ENCODE measurements at regions not wholly inside any gene's neighbourhood (a gene's known extent, or its start where the extent isn't known, plus 50 kb on each side); places are given as distances from the start of the nearest gene placed in this dataset.

- TF ChIP-seq ZC3H10 (CRISPR knock-in tag; IDR thresholded peaks at IDR 0.05) (no peak), ARNTL (CRISPR knock-in tag; IDR thresholded peaks at IDR 0.05; ENCODE audit: borderline replicate concordance, low read depth) (no peak), ZNF565 (CRISPR knock-in tag; conservative IDR thresholded peaks at IDR 0.05; ENCODE audit: low read depth) (no peak), RARB (CRISPR knock-in tag; IDR thresholded peaks at IDR 0.05) (no peak), CSDC2 (CRISPR knock-in tag; IDR thresholded peaks at IDR 0.05) (no peak), OSR1 (CRISPR knock-in tag; IDR thresholded peaks at IDR 0.05) (no peak), ZNF70 (CRISPR knock-in tag; IDR thresholded peaks at IDR 0.05) (no peak), TOX (CRISPR knock-in tag; IDR thresholded peaks at IDR 0.05; ENCODE audit: borderline replicate concordance) (no peak), CREB5 (CRISPR knock-in tag; IDR thresholded peaks at IDR 0.05; ENCODE audit: low read depth) (no peak), GLIS3 (CRISPR knock-in tag; IDR thresholded peaks at IDR 0.05) (no peak)
- no peak for ATAC-seq
Observed at GRCh38 chr13:97692628-97693027, 258.7 kb downstream of the RAP2A start.

- TF ChIP-seq TSHZ2 (CRISPR knock-in tag; IDR thresholded peaks at IDR 0.05), result no peak
- no peak for TF ChIP-seq CSRNP3 (CRISPR knock-in tag; IDR thresholded peaks at IDR 0.05)
- no peak for TF ChIP-seq OSR1 (CRISPR knock-in tag; IDR thresholded peaks at IDR 0.05)
- no peak for TF ChIP-seq TOX (CRISPR knock-in tag; IDR thresholded peaks at IDR 0.05; ENCODE audit: borderline replicate concordance)
- no peak for TF ChIP-seq CREB5 (CRISPR knock-in tag; IDR thresholded peaks at IDR 0.05; ENCODE audit: low read depth)
- no peak for TF ChIP-seq PPARA (CRISPR knock-in tag; IDR thresholded peaks at IDR 0.05; ENCODE audit: borderline replicate concordance)
- no peak for TF ChIP-seq CSDC2 (CRISPR knock-in tag; IDR thresholded peaks at IDR 0.05)
- no peak for TF ChIP-seq RARB (CRISPR knock-in tag; IDR thresholded peaks at IDR 0.05)
- TF ChIP-seq ZC3H10 (CRISPR knock-in tag; IDR thresholded peaks at IDR 0.05), result no peak
- TF ChIP-seq ZFP3 (CRISPR knock-in tag; IDR thresholded peaks at IDR 0.05), result no peak
- no peak for ATAC-seq
Observed at GRCh38 chr13:97695684-97696083, 257.8 kb upstream of the IPO5 start.

GRCh38 chr13:97696921-97697320, 256.6 kb upstream of the IPO5 start:
- TF ChIP-seq ZNF565 (CRISPR knock-in tag; conservative IDR thresholded peaks at IDR 0.05; ENCODE audit: low read depth) (no peak), POU6F1 (CRISPR knock-in tag; IDR thresholded peaks at IDR 0.05; ENCODE audit: borderline replicate concordance, low read depth) (no peak), SNAI2 (CRISPR knock-in tag; IDR thresholded peaks at IDR 0.05) (no peak), ZNF8 (CRISPR knock-in tag; IDR thresholded peaks at IDR 0.05) (no peak), OSR1 (CRISPR knock-in tag; IDR thresholded peaks at IDR 0.05) (no peak), CSRNP3 (CRISPR knock-in tag; IDR thresholded peaks at IDR 0.05) (no peak), ZFP3 (CRISPR knock-in tag; IDR thresholded peaks at IDR 0.05) (no peak), ZC3H10 (CRISPR knock-in tag; IDR thresholded peaks at IDR 0.05) (no peak)
- ATAC-seq, result no peak

All from SK-N-SH treated with all-trans-retinoic acid at 6 μM for 48 hours (cell line).